K562 (cell line): ENCODE measurements at regions not wholly inside any gene's neighbourhood (a gene's known extent, or its start where the extent isn't known, plus 50 kb on each side); places are given as distances from the start of the nearest gene placed in this dataset.

ENCODE experiments used
- CBX2 ChIP-seq: fragments of 200-600 bp; sonication (generic); IDR thresholded peaks from one replicate; pipeline ENCODE4 v1.6.1; 2012; ENCODE audit warnings: mild to moderate bottlenecking, low read length, inconsistent platforms; ENCODE audit not compliant: insufficient read depth, poor library complexity, severe bottlenecking
- E4F1 ChIP-seq: fragments of 250-450 bp; sonication (Bioruptor Pico); IDR thresholded peaks from 2 replicates; pipeline ENCODE4 v1.5.0; 2021; ENCODE audit warnings: mild to moderate bottlenecking, borderline replicate concordance
- HCFC1 ChIP-seq: IDR thresholded peaks from 2 replicates; pipeline ENCODE4 v1.6.1; 2012; ENCODE audit warnings: low read depth, low read length, improper control_type of control experiment
- MTF1 ChIP-seq: fragments of 250-450 bp; sonication (Bioruptor Pico); IDR thresholded peaks from 2 replicates; pipeline ENCODE4 v1.9.0; 2021; ENCODE audit warnings: moderate library complexity, mild to moderate bottlenecking, inconsistent platforms, borderline replicate concordance
- NR2C1 ChIP-seq, 2 experiments: fragments of 450-650 bp; IDR thresholded peaks; 2 replicates each; pipeline ENCODE4 v1.6.1; 2017; ENCODE audit warnings: mild to moderate bottlenecking in 2 of 2, antibody characterized with exemption in 1 of 2, inconsistent platforms in 1 of 2, missing compliant biosample characterization in 1 of 2, missing genetic modification characterization in 1 of 2
- PREB ChIP-seq: sonication (generic); formaldehyde crosslinking; IDR thresholded peaks from 2 replicates; pipeline ENCODE4 v1.8.1; 2023; ENCODE audit warnings: mild to moderate bottlenecking, missing genetic modification reagents
- SIX5 ChIP-seq, 2 experiments: IDR thresholded peaks; 2 replicates each; pipeline ENCODE4 v1.6.1; 2011; ENCODE audit warnings: low read length in 2 of 2, borderline replicate concordance in 1 of 2, low read depth in 1 of 2, mild to moderate bottlenecking in 1 of 2, moderate library complexity in 1 of 2; ENCODE audit not compliant: insufficient read depth in 1 of 2
- ZBTB34 ChIP-seq: fragments of 250-450 bp; sonication (Bioruptor Pico); IDR thresholded peaks from 2 replicates; pipeline ENCODE4 v1.8.0; 2021; ENCODE audit warnings: mild to moderate bottlenecking, moderate library complexity
- ZNF184 ChIP-seq: sonication (generic); formaldehyde crosslinking; IDR thresholded peaks from 2 replicates; pipeline ENCODE4 v1.5.0; 2020; ENCODE audit warnings: missing genetic modification reagents
- ZNF3 ChIP-seq: fragments of 250-450 bp; sonication (Bioruptor Pico); IDR thresholded peaks from 2 replicates; pipeline ENCODE4 v1.5.0; 2021; ENCODE audit warnings: mild to moderate bottlenecking, moderate library complexity
- ZNF592 ChIP-seq: fragments of 450-650 bp; IDR thresholded peaks from 2 replicates; pipeline ENCODE4 v1.6.1; 2017; ENCODE audit warnings: antibody characterized with exemption, mild to moderate bottlenecking
- ZNF766 ChIP-seq: fragments of 200-800 bp; sonication (Bioruptor generic); conservative IDR thresholded peaks from 2 replicates; pipeline ENCODE4 v1.6.1; 2016; ENCODE audit warnings: missing genetic modification characterization, missing compliant biosample characterization

- TF ChIP-seq MTF1 (CRISPR knock-in tag), result no peak
- TF ChIP-seq ZNF184 (CRISPR knock-in tag), result no peak
- TF ChIP-seq HCFC1, result peak; percentile 81
- TF ChIP-seq ZNF766 (CRISPR knock-in tag), result peak; percentile 89
- no peak for TF ChIP-seq PREB (CRISPR knock-in tag)
- no peak for TF ChIP-seq NR2C1 (IDR thresholded peaks at IDR 0.05)
- TF ChIP-seq NR2C1 (tag; IDR thresholded peaks at IDR 0.05), result 0 out of 2 replicates have a peak, but pooled peaks have one; percentile 19
- TF ChIP-seq ZBTB34, result no peak
- TF ChIP-seq E4F1, result no peak
- peak; percentile 27 to 45; a peak in 3 of 4 replicates for TF ChIP-seq SIX5 (IDR thresholded peaks at IDR 0.05; ENCODE audit: borderline replicate concordance in 1 of 2, insufficient read depth in 1 of 2, low read depth in 1 of 2, low read length in 2 of 2)
- TF ChIP-seq CBX2, result no peak
- TF ChIP-seq ZNF592, result no peak
- no peak for TF ChIP-seq ZNF3 (CRISPR knock-in tag)
Observed at GRCh38 chr6:15960740-15961634, 167.9 kb upstream of the MYLIP start (continued).
